Gastrocnemius medialis (tissue), 4 donors: ENCODE measurements at regions not wholly inside any gene's neighbourhood (a gene's known extent, or its start where the extent isn't known, plus 50 kb on each side); places are given as distances from the start of the nearest gene placed in this dataset.

Experiments
- CTCF ChIP-seq, 5 experiments: fragments of 450-650 bp in 3 of 5; fragments of 200-600 bp in 2 of 5; sonication (generic) in 2 of 5; IDR thresholded peaks in 4 of 5; conservative IDR thresholded peaks in 1 of 5; 1 replicate in 4 of 5; 2 replicates in 1 of 5; pipeline ENCODE4 v1.5.1; 2016 to 2019; ENCODE audit warnings: antibody characterized with exemption in 5 of 5, mild to moderate bottlenecking in 3 of 5, moderate library complexity in 3 of 5
- POLR2A ChIP-seq, 2 donors: fragments of 450-650 bp; IDR thresholded peaks; one replicate each; pipeline ENCODE4 v1.6.1; 2017; ENCODE audit warnings: antibody characterized with exemption in 2 of 2, mild to moderate bottlenecking in 2 of 2, moderate library complexity in 2 of 2

DNA sequence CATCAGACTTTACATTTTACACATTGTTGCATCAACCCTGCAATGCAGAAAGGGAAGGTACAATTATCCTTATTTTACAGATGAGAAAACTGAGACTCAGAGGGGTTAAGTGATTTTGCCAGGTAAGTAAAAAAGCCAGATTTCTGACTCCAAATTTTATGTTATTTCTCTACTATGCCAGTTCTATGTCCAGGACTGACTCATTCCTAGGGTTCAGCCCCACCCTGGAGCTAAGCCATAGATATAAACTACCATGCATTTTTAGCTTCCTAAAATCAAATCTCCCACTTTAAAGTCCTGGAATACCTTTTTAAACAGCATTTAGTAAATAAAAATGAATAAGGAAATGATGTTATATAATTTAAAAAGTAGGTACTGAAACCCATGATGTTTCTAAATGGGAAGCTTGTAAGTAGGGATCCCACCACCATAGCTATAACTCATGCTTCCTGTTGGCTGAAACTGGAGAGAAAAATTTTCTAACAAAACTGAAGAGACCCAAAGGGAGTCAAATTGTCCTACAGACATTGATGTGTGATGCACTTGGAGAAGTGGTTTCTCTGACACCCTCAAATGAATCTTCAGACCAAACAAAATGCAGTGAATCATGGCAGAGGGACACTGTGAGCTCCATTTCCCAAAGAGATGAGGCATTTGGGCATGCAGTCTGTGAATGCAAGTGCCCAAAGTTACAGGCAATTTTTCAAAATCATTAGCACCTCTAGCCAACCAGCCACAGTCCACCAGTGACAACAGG is 301.7 kb upstream of the UMPS start:
- no peak for TF ChIP-seq CTCF (IDR thresholded peaks at IDR 0.05 in 4 of 5, conservative IDR thresholded peaks at IDR 0.05 in 1 of 5)
- TF ChIP-seq POLR2A (IDR thresholded peaks at IDR 0.05): no peak
